Neural crest cell (in vitro differentiated cells): ENCODE measurements at regions not wholly inside any gene's neighbourhood (a gene's known extent, or its start where the extent isn't known, plus 50 kb on each side); places are given as distances from the start of the nearest gene placed in this dataset.
"Not testable (repeated sequence)": the region's sequence is repeated elsewhere in the genome, so short reads cannot be mapped to it uniquely, and the experiment has no call there.

Source experiments
- DNase-seq: peaks from one replicate; pipeline ENCODE4 v3.0.0; 2021; ENCODE audit warnings: low read depth, mixed read lengths, low spot score
- H3K27ac Mint-ChIP-seq: one replicate; pipeline ENCODE4 v1.8.0; 2021; ENCODE audit warnings: mild to moderate bottlenecking, mixed read lengths; ENCODE audit not compliant: unreplicated experiment
- H3K27me3 Mint-ChIP-seq: 2 replicates; pipeline ENCODE4 v1.8.0; 2021; ENCODE audit warnings: low read depth, mild to moderate bottlenecking, mixed read lengths
- H3K36me3 Mint-ChIP-seq: 2 replicates; pipeline ENCODE4 v1.8.0; 2021; ENCODE audit warnings: low read depth, mild to moderate bottlenecking, mixed read lengths
- H3K4me1 Mint-ChIP-seq: 2 replicates; pipeline ENCODE4 v1.8.0; 2021; ENCODE audit warnings: mixed read lengths
- H3K4me3 Mint-ChIP-seq: one replicate; pipeline ENCODE4 v1.8.0; 2021; ENCODE audit warnings: mild to moderate bottlenecking, mixed read lengths
- H3K9me3 Mint-ChIP-seq: 2 replicates; pipeline ENCODE4 v1.8.0; 2021; ENCODE audit warnings: mixed read lengths
- CTCF ChIP-seq: fragments of 200-600 bp; sonication (generic); conservative IDR thresholded peaks from 2 replicates; pipeline ENCODE4 v1.5.0; 2021; ENCODE audit warnings: antibody characterized with exemption, mild to moderate bottlenecking

GRCh38 chr10:61020420-61021158 is 76.6 kb upstream of the RHOBTB1 start:
- DNase-seq, result no peak
- Mint-ChIP-seq H3K27ac (no peak overlapping the region), H3K27me3 (no peaks in the 10 kb centered on the region), H3K36me3 (no peaks in the 10 kb centered on the region), H3K4me3 (no peak overlapping the region), H3K9me3 (no peaks in the 10 kb centered on the region), H3K4me1 (peaks cover 11% of the 10 kb centered on the region)
- TF ChIP-seq CTCF, result no peak

DNA sequence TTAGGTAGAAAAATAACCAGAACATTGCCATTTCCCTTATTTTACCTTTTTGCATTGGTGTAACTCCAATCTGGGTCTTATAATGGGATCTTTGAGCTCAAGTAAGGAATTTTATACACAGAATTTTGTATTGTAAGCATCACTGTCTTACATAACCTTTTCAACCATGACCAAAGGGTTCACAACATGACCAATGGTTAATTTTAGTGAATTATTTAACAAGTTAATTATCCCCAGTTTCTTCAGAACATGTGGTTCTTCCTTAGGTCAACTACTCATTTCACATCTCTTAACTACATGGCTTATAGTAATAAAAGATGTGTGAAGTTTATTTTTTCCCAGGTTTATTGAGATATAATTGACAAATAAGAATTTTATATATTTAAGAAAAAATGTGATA is 74.2 kb upstream of the RHOBTB1 start:
- Mint-ChIP-seq H3K4me1 (peaks cover 11% of the 10 kb centered on the region), H3K27ac (no peak overlapping the region), H3K36me3 (no peaks in the 10 kb centered on the region), H3K27me3 (no peaks in the 10 kb centered on the region), H3K9me3 (no peaks in the 10 kb centered on the region), H3K4me3 (no peak overlapping the region)
- no peak for TF ChIP-seq CTCF
- DNase-seq, result no peak

GRCh38 chr10:61016630-61017029 is 72.6 kb upstream of the RHOBTB1 start:
- no peak overlapping the region for H3K27ac Mint-ChIP-seq
- H3K27me3 Mint-ChIP-seq, result no peaks in the 10 kb centered on the region
- no peaks in the 10 kb centered on the region for H3K36me3 Mint-ChIP-seq
- no peaks in the 10 kb centered on the region for H3K9me3 Mint-ChIP-seq
- no peak overlapping the region for H3K4me3 Mint-ChIP-seq
- no peak for TF ChIP-seq CTCF
- H3K4me1 Mint-ChIP-seq, result no peaks in the 10 kb centered on the region
- no peak for DNase-seq

- Mint-ChIP-seq H3K36me3 (no peaks in the 10 kb centered on the region), H3K4me1 (no peaks in the 10 kb centered on the region), H3K27me3 (no peaks in the 10 kb centered on the region), H3K9me3 (no peaks in the 10 kb centered on the region), H3K27ac (no peak overlapping the region), H3K4me3 (no peak overlapping the region)
- no peak for TF ChIP-seq CTCF
- no peak for DNase-seq
These were observed 72.0 kb upstream of the RHOBTB1 start for GRCh38 chr10:61016007-61016406.

GRCh38 chr10:61010863-61011262 is 66.9 kb upstream of the RHOBTB1 start:
- Mint-ChIP-seq H3K4me1 (no peaks in the 10 kb centered on the region), H3K36me3 (no peaks in the 10 kb centered on the region), H3K4me3 (no peak overlapping the region), H3K9me3 (peaks cover 2% of the 10 kb centered on the region), H3K27ac (no peak overlapping the region), H3K27me3 (no peaks in the 10 kb centered on the region)
- TF ChIP-seq CTCF, result no peak
- DNase-seq, result no peak

DNA sequence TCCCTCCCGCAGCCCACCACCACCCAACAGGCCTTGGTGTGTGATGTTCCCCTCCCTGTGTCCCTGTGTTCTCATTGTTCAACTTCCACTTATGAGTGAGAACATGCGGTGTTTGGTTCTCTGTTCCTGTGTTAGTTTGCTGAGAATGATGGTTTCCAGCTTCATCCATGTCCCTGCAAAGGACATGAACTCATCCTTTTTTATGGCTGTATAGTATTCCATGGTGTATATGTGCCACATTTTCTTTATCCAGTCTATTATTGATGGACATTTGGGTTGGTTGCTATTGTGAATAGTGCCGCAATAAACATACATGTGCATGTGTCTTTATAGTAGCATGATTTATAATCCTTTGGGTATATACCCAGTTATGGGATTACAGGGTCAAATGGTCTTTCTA is 59.1 kb upstream of the RHOBTB1 start:
- not testable (repeated sequence) for H3K27ac Mint-ChIP-seq, H3K4me3 Mint-ChIP-seq, H3K4me1 Mint-ChIP-seq, H3K9me3 Mint-ChIP-seq, H3K36me3 Mint-ChIP-seq, DNase-seq
- peaks cover 42% of the 10 kb centered on the region for H3K27me3 Mint-ChIP-seq
